ENCODE measurements at regions not wholly inside any gene's neighbourhood (a gene's known extent, or its start where the extent isn't known, plus 50 kb on each side); places are given as distances from the start of the nearest gene placed in this dataset.

DNA sequence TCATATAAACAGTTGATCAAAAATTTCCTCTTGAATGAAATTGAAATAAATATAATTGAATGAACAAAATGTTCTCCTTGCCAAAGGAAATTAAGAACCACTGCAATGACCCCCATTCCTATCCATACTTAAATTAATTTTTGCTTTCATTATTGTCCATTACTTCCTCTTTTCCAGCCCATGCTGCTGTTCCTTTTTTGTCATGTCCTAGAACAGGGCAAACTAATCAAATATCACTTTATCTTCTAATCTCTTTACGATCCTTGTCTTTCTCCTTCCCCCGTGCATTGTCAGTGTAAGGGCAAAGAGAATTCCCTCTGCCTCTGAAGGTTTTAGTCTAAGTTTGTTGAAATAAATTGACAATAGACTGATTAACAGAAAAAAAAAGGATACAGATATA is 203.0 kb downstream of the CENPC start:
- TF ChIP-seq, protein P1, sequence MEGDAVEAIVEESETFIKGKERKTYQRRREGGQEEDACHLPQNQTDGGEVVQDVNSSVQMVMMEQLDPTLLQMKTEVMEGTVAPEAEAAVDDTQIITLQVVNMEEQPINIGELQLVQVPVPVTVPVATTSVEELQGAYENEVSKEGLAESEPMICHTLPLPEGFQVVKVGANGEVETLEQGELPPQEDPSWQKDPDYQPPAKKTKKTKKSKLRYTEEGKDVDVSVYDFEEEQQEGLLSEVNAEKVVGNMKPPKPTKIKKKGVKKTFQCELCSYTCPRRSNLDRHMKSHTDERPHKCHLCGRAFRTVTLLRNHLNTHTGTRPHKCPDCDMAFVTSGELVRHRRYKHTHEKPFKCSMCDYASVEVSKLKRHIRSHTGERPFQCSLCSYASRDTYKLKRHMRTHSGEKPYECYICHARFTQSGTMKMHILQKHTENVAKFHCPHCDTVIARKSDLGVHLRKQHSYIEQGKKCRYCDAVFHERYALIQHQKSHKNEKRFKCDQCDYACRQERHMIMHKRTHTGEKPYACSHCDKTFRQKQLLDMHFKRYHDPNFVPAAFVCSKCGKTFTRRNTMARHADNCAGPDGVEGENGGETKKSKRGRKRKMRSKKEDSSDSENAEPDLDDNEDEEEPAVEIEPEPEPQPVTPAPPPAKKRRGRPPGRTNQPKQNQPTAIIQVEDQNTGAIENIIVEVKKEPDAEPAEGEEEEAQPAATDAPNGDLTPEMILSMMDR (IDR thresholded peaks at IDR 0.05), result no peak
- TF ChIP-seq POLR2A (IDR thresholded peaks at IDR 0.05) (no peak), POLR2AphosphoS5 (IDR thresholded peaks at IDR 0.05) (no peak)
